ENCODE measurements at regions not wholly inside any gene's neighbourhood (a gene's known extent, or its start where the extent isn't known, plus 50 kb on each side); places are given as distances from the start of the nearest gene placed in this dataset.

DNA sequence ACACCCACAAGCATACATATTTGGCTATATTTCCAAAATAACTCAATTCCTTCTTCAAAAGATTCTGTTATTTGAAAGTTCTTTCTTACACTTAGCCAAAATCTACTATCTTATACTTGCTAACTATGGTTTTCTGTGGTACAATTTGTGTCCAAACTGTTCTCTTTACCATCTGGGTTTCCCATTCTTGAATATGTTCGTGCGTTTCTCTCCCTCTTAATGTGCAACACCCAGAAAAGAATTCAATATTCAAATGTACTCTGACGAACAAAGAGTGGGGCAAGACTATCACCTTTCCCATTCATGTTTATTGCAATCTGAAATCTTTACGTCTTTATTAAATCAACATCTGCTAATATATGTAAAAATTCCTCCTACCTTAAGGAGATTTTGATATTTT is 912.7 kb downstream of the FAT4 start:
- TF ChIP-seq GABPA (IDR thresholded peaks at IDR 0.05; ENCODE audit: low read depth) (no peak), POLR2AphosphoS5 (IDR thresholded peaks at IDR 0.05; ENCODE audit: low read depth) (no peak)
- TF ChIP-seq, protein P1, sequence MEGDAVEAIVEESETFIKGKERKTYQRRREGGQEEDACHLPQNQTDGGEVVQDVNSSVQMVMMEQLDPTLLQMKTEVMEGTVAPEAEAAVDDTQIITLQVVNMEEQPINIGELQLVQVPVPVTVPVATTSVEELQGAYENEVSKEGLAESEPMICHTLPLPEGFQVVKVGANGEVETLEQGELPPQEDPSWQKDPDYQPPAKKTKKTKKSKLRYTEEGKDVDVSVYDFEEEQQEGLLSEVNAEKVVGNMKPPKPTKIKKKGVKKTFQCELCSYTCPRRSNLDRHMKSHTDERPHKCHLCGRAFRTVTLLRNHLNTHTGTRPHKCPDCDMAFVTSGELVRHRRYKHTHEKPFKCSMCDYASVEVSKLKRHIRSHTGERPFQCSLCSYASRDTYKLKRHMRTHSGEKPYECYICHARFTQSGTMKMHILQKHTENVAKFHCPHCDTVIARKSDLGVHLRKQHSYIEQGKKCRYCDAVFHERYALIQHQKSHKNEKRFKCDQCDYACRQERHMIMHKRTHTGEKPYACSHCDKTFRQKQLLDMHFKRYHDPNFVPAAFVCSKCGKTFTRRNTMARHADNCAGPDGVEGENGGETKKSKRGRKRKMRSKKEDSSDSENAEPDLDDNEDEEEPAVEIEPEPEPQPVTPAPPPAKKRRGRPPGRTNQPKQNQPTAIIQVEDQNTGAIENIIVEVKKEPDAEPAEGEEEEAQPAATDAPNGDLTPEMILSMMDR (IDR thresholded peaks at IDR 0.05; ENCODE audit: insufficient read depth, low read length), result no peak
- TF ChIP-seq, protein P2, sequence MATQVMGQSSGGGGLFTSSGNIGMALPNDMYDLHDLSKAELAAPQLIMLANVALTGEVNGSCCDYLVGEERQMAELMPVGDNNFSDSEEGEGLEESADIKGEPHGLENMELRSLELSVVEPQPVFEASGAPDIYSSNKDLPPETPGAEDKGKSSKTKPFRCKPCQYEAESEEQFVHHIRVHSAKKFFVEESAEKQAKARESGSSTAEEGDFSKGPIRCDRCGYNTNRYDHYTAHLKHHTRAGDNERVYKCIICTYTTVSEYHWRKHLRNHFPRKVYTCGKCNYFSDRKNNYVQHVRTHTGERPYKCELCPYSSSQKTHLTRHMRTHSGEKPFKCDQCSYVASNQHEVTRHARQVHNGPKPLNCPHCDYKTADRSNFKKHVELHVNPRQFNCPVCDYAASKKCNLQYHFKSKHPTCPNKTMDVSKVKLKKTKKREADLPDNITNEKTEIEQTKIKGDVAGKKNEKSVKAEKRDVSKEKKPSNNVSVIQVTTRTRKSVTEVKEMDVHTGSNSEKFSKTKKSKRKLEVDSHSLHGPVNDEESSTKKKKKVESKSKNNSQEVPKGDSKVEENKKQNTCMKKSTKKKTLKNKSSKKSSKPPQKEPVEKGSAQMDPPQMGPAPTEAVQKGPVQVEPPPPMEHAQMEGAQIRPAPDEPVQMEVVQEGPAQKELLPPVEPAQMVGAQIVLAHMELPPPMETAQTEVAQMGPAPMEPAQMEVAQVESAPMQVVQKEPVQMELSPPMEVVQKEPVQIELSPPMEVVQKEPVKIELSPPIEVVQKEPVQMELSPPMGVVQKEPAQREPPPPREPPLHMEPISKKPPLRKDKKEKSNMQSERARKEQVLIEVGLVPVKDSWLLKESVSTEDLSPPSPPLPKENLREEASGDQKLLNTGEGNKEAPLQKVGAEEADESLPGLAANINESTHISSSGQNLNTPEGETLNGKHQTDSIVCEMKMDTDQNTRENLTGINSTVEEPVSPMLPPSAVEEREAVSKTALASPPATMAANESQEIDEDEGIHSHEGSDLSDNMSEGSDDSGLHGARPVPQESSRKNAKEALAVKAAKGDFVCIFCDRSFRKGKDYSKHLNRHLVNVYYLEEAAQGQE (IDR thresholded peaks at IDR 0.05; ENCODE audit: insufficient replicate concordance, low read depth), result no peak

Measured in HL-60 (cell line).